ENCODE measurements at regions not wholly inside any gene's neighbourhood (a gene's known extent, or its start where the extent isn't known, plus 50 kb on each side); places are given as distances from the start of the nearest gene placed in this dataset.

DNA sequence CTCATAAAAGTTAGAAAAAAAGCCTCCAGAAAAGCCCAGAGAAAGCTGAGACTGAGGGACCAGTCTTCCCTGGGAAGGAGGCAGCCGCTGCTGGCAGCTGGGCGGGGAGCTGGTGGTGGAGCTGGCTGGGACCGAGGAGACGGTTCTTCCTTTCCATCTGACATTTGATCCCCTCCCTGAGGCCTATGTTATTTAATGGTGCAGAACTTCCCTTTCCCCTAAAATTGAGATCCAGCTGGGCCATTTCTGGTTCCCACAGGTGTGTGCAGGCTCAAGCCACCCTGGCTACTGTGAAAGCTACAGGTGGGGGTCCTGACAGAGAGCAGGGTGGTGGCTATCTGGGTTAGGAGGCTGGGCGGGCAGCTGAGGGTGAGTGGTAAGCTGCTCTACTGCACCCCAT is 81.5 kb upstream of the FZD7 start:
- TF ChIP-seq EZH2 (IDR thresholded peaks at IDR 0.05; ENCODE audit: borderline replicate concordance) (no peak), EZH2phosphoT487 (IDR thresholded peaks at IDR 0.05; ENCODE audit: low read depth, severe bottlenecking, unreplicated experiment) (no peak)
- TF ChIP-seq, protein P1, sequence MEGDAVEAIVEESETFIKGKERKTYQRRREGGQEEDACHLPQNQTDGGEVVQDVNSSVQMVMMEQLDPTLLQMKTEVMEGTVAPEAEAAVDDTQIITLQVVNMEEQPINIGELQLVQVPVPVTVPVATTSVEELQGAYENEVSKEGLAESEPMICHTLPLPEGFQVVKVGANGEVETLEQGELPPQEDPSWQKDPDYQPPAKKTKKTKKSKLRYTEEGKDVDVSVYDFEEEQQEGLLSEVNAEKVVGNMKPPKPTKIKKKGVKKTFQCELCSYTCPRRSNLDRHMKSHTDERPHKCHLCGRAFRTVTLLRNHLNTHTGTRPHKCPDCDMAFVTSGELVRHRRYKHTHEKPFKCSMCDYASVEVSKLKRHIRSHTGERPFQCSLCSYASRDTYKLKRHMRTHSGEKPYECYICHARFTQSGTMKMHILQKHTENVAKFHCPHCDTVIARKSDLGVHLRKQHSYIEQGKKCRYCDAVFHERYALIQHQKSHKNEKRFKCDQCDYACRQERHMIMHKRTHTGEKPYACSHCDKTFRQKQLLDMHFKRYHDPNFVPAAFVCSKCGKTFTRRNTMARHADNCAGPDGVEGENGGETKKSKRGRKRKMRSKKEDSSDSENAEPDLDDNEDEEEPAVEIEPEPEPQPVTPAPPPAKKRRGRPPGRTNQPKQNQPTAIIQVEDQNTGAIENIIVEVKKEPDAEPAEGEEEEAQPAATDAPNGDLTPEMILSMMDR (IDR thresholded peaks at IDR 0.05; ENCODE audit: poor library complexity) = no peak

Measured in hepatocyte (in vitro differentiated cells).